SK-N-SH (cell line): ENCODE measurements at regions not wholly inside any gene's neighbourhood (a gene's known extent, or its start where the extent isn't known, plus 50 kb on each side); places are given as distances from the start of the nearest gene placed in this dataset.

Source experiments
- CTCF ChIA-PET: fragments of 300-600, 350-600 bp; formaldehyde crosslinking; extraction: SDS; loops from one replicate; lab custom pipeline; 2021; lab: Yijun Ruan, JAX
- POLR2A ChIA-PET: fragments of 350-600 bp; sonication (Branson Sonifier 250); formaldehyde crosslinking; extraction: SDS; loops from one replicate; lab custom pipeline; 2020; ENCODE audit warnings: antibody characterized with exemption, inconsistent platforms; lab: Yijun Ruan, JAX
- DNase-seq: peaks from one replicate; pipeline ENCODE4 v3.0.0; 2012
- H2AFZ ChIP-seq: fragments of 200-600 bp; sonication (generic); 2 replicates; pipeline ENCODE4 v1.8.1; 2016; ENCODE audit warnings: antibody characterized with exemption, mild to moderate bottlenecking, low read depth
- H3F3A ChIP-seq: fragments of 200-600 bp; sonication (generic); replicated peaks from 2 replicates; pipeline ENCODE3; 2016; ENCODE audit warnings: antibody characterized with exemption, mild to moderate bottlenecking; ENCODE audit not compliant: insufficient read depth
- H3K27ac ChIP-seq, 2 experiments: fragments of 200-500 bp in 1 of 2; fragments of 200-600 bp in 1 of 2; sonication (Bioruptor generic) in 1 of 2; sonication (generic), shearing (Covaris generic) in 1 of 2; 2 replicates each; pipeline versions ENCODE4 v1.5.1 to v1.6.1; 2014 to 2016; ENCODE audit warnings: low read depth in 2 of 2, inconsistent platforms in 1 of 2, low read length in 1 of 2, mild to moderate bottlenecking in 1 of 2, mixed read lengths in 1 of 2
- H3K27me3 ChIP-seq: fragments of 200-600 bp; sonication (generic), shearing (Covaris generic); 2 replicates; pipeline ENCODE4 v1.6.1; 2016; ENCODE audit warnings: mixed run types; ENCODE audit not compliant: insufficient read depth
- H3K36me3 ChIP-seq, 2 experiments: fragments of 200-500 bp in 1 of 2; fragments of 200-600 bp in 1 of 2; sonication (Bioruptor generic) in 1 of 2; sonication (generic) in 1 of 2; replicated peaks in 1 of 2; 2 replicates each; pipeline versions ENCODE3 to v1.5.1; 2014 to 2016; ENCODE audit warnings: low read length in 1 of 2, mild to moderate bottlenecking in 1 of 2; ENCODE audit not compliant: insufficient read depth in 2 of 2, control insufficient read depth in 1 of 2
- H3K4me1 ChIP-seq, 2 experiments: fragments of 200-500 bp in 1 of 2; fragments of 200-600 bp in 1 of 2; sonication (Bioruptor generic) in 1 of 2; sonication (generic), shearing (Covaris generic) in 1 of 2; 2 replicates each; pipeline versions ENCODE4 v1.5.1 to v1.6.1; 2014 to 2016; ENCODE audit warnings: low read depth in 1 of 2, low read length in 1 of 2, mixed run types in 1 of 2; ENCODE audit not compliant: insufficient read depth in 2 of 2, control insufficient read depth in 1 of 2
- H3K4me2 ChIP-seq: fragments of 200-600 bp; sonication (generic), shearing (Covaris generic); 2 replicates; pipeline ENCODE4 v1.6.1; 2017; ENCODE audit warnings: mixed run types
- H3K4me3 ChIP-seq, 2 experiments: fragments of 200-500 bp in 1 of 2; fragments of 200-600 bp in 1 of 2; sonication (Bioruptor generic) in 1 of 2; sonication (generic), shearing (Covaris generic) in 1 of 2; 2 replicates each; pipeline versions ENCODE4 v1.5.1 to v1.8.1; 2014 to 2016; ENCODE audit warnings: low read depth in 2 of 2, inconsistent platforms in 1 of 2, low read length in 1 of 2, mild to moderate bottlenecking in 1 of 2, mixed read lengths in 1 of 2, moderate library complexity in 1 of 2
- H3K79me2 ChIP-seq: fragments of 200-600 bp; sonication (generic); 2 replicates; pipeline ENCODE4 v1.8.1; 2017; ENCODE audit warnings: mild to moderate bottlenecking; ENCODE audit not compliant: insufficient read depth
- H3K9ac ChIP-seq: fragments of 200-600 bp; sonication (generic); 2 replicates; pipeline ENCODE4 v1.6.1; 2017; ENCODE audit warnings: mixed run types
- H3K9me2 ChIP-seq: fragments of 200-600 bp; sonication (generic); 2 replicates; pipeline ENCODE4 v1.6.1; 2017; ENCODE audit warnings: mixed run types
- H3K9me3 ChIP-seq: fragments of 200-600 bp; sonication (generic); 2 replicates; pipeline ENCODE4 v1.6.1; 2017; ENCODE audit warnings: mixed run types, mild to moderate bottlenecking, moderate library complexity
- H4K20me1 ChIP-seq: fragments of 200-600 bp; sonication (generic); 2 replicates; pipeline ENCODE4 v1.6.1; 2017; ENCODE audit warnings: mild to moderate bottlenecking, mixed run types; ENCODE audit not compliant: insufficient read depth
- CHD2 ChIP-seq: fragments of 150-350 bp; IDR thresholded peaks from 2 replicates; pipeline ENCODE4 v1.6.1; 2018; ENCODE audit warnings: low read length; ENCODE audit not compliant: partially characterized antibody
- CTCF ChIP-seq: fragments of 200-600 bp; sonication (generic); IDR thresholded peaks from 2 replicates; pipeline ENCODE4 v1.6.1; 2017; ENCODE audit warnings: antibody characterized with exemption, mild to moderate bottlenecking, moderate library complexity
- EP300 ChIP-seq, 2 experiments: IDR thresholded peaks; 2 replicates each; pipeline versions ENCODE4 v1.4.0 to v1.6.1; 2012; ENCODE audit warnings: borderline replicate concordance in 1 of 2, low read depth in 1 of 2, low read length in 1 of 2
- FOSL2 ChIP-seq: IDR thresholded peaks from 2 replicates; pipeline ENCODE4 v1.4.0; 2012; ENCODE audit warnings: low read depth, mild to moderate bottlenecking, moderate library complexity, borderline replicate concordance
- FOXM1 ChIP-seq: IDR thresholded peaks from 2 replicates; pipeline ENCODE4 v1.4.0; 2012; ENCODE audit warnings: low read depth, mild to moderate bottlenecking
- MEF2A ChIP-seq: IDR thresholded peaks from 2 replicates; pipeline ENCODE4 v1.4.0; 2012; ENCODE audit warnings: low read depth, borderline replicate concordance
- MXI1 ChIP-seq: IDR thresholded peaks from 2 replicates; pipeline ENCODE4 v1.6.1; 2012; ENCODE audit warnings: mild to moderate bottlenecking, low read depth, low read length, improper control_type of control experiment
- PBX3 ChIP-seq: IDR thresholded peaks from 2 replicates; pipeline ENCODE4; 2012
- RCOR1 ChIP-seq: fragments of 150-350 bp; IDR thresholded peaks from 2 replicates; pipeline ENCODE4 v1.6.1; 2017; ENCODE audit warnings: antibody characterized with exemption, low read length
- RFX5 ChIP-seq: IDR thresholded peaks from 2 replicates; pipeline ENCODE4 v1.6.1; 2012; ENCODE audit warnings: mild to moderate bottlenecking, improper control_type of control experiment, low read length
- TEAD4 ChIP-seq: IDR thresholded peaks from 2 replicates; pipeline ENCODE4 v1.4.0; 2012; ENCODE audit warnings: mild to moderate bottlenecking, borderline replicate concordance; ENCODE audit not compliant: insufficient read depth
- USF1 ChIP-seq: IDR thresholded peaks from 2 replicates; pipeline ENCODE4 v1.4.0; 2012; ENCODE audit warnings: low read depth, borderline replicate concordance
- USF2 ChIP-seq: fragments of 150-350 bp; IDR thresholded peaks from 2 replicates; pipeline ENCODE4 v1.6.1; 2017; ENCODE audit warnings: antibody characterized with exemption, low read length, low read depth, borderline replicate concordance
- YY1 ChIP-seq: IDR thresholded peaks from 2 replicates; pipeline ENCODE4 v1.4.0; 2012; ENCODE audit warnings: low read depth, mild to moderate bottlenecking
- ZBTB33 ChIP-seq: IDR thresholded peaks from 2 replicates; pipeline ENCODE4 v1.4.0; 2012; ENCODE audit warnings: low read depth, borderline replicate concordance
- WGBS: methylation state at CpG from one replicate; pipeline ENCODE4 v1.1.6; 2017; ENCODE audit warnings: low lambda C conversion rate; 5-methylcytosine and 5-hydroxymethylcytosine counted together

- H3K9me2 ChIP-seq = no peaks in the 10 kb centered on the region
- H3K9ac ChIP-seq = no peak overlapping the region
- no peaks in the 10 kb centered on the region for H3K9me3 ChIP-seq
- DNase-seq = no peak
- TF ChIP-seq TEAD4 (no peak), PBX3 (no peak), CTCF (no peak), ZBTB33 (no peak), YY1 (no peak), EP300 (IDR thresholded peaks at IDR 0.05; ENCODE audit: borderline replicate concordance in 1 of 2, low read depth in 1 of 2, low read length in 1 of 2) (no peak), USF1 (no peak), MEF2A (no peak), USF2 (no peak), RFX5 (no peak), MXI1 (no peak), RCOR1 (no peak), FOSL2 (no peak), CHD2 (no peak), FOXM1 (no peak)
- ChIA-PET POLR2A (no interaction called here), CTCF (no interaction called here)
- no peaks in the 10 kb centered on the region for H3K27me3 ChIP-seq
- WGBS = 86% methylated on average over 7 of the region's 7 CpGs
- H3F3A ChIP-seq = no peaks in the 10 kb centered on the region
- no peaks in the 10 kb centered on the region for H4K20me1 ChIP-seq
- no peaks in the 10 kb centered on the region for H3K36me3 ChIP-seq
- H3K4me3 ChIP-seq = no peak overlapping the region
- no peak overlapping the region for H3K27ac ChIP-seq
- no peaks in the 10 kb centered on the region for H3K79me2 ChIP-seq
- H3K4me2 ChIP-seq = no peak overlapping the region
- no peak overlapping the region for H2AFZ ChIP-seq
- no peaks in the 10 kb centered on the region for H3K4me1 ChIP-seq
Measured at GRCh38 chr4:145340071-145340675, 141.5 kb upstream of the SMAD1 start.
